IMR-90 (cell line): ENCODE measurements at regions not wholly inside any gene's neighbourhood (a gene's known extent, or its start where the extent isn't known, plus 50 kb on each side); places are given as distances from the start of the nearest gene placed in this dataset.
A peak's percentile ranks its signal among the peaks of the same experiment; 100 is the strongest.

Experiments used
- ATAC-seq: fragments of 200-7000 bp; cut with Tn5 transposase; 2 replicates; pipeline ENCODE4 v1.9.1; 2020; ENCODE audit warnings: low read depth, mild to moderate bottlenecking, moderate library complexity
- BruUV-seq: library from RNA; stranded (reverse); fragments of 400-500 nt; replicated peaks from 2 replicates; lab custom pipeline; 2021; lab: Mats Ljungman, UMichigan
- CTCF ChIA-PET: fragments of 300-600 bp; formaldehyde crosslinking; extraction: SDS; loops from one replicate; lab custom pipeline; 2021; ENCODE audit warnings: antibody characterized with exemption; lab: Yijun Ruan, JAX
- POLR2A ChIA-PET: fragments of 300-600 bp; sonication (Branson Sonifier 250); formaldehyde crosslinking; loops from one replicate; lab custom pipeline; 2022; ENCODE audit warnings: antibody characterized with exemption; ENCODE audit not compliant: unreplicated experiment; lab: Charles Lee
- DNase-seq: peaks from one replicate; pipeline ENCODE4 v3.0.0; 2013
- H2AFZ ChIP-seq: replicated peaks from 2 replicates; pipeline ENCODE3; 2013; ENCODE audit warnings: low read length, mild to moderate bottlenecking; ENCODE audit not compliant: poor library complexity
- H2AK5ac ChIP-seq: 2 replicates; pipeline ENCODE4 v1.6.1; 2013; ENCODE audit warnings: low read depth, low read length, inconsistent platforms
- H2AK9ac ChIP-seq: replicated peaks from 2 replicates; pipeline ENCODE3; 2013; ENCODE audit warnings: mild to moderate bottlenecking, low read depth, low read length, moderate library complexity; ENCODE audit not compliant: poor library complexity
- H2BK120ac ChIP-seq: 2 replicates; pipeline ENCODE4 v1.6.1; 2013; ENCODE audit warnings: low read depth, low read length, inconsistent platforms
- H2BK15ac ChIP-seq: 3 replicates; pipeline ENCODE4 v1.6.1; 2013; ENCODE audit warnings: low read depth, low read length, inconsistent platforms
- H2BK20ac ChIP-seq: 2 replicates; pipeline ENCODE4 v1.6.1; 2013; ENCODE audit warnings: low read depth, mild to moderate bottlenecking, inconsistent platforms, low read length, moderate library complexity
- H2BK5ac ChIP-seq: 2 replicates; pipeline ENCODE4 v1.6.1; 2013; ENCODE audit warnings: mild to moderate bottlenecking, low read depth, low read length, inconsistent platforms; ENCODE audit not compliant: poor library complexity, severe bottlenecking
- H3K14ac ChIP-seq: replicated peaks from 2 replicates; pipeline ENCODE4 v1.6.1; 2013; ENCODE audit warnings: low read depth, low read length, inconsistent platforms
- H3K18ac ChIP-seq: 2 replicates; pipeline ENCODE4 v1.6.1; 2013; ENCODE audit warnings: low read depth, low read length, control low read depth
- H3K23ac ChIP-seq: 2 replicates; pipeline ENCODE4 v1.6.1; 2013; ENCODE audit warnings: low read depth, low read length, inconsistent platforms
- H3K27ac ChIP-seq: 2 replicates; pipeline ENCODE4 v1.5.1; 2013; ENCODE audit warnings: mild to moderate bottlenecking, control low read depth, low read length; ENCODE audit not compliant: insufficient read depth
- H3K27me3 ChIP-seq: 2 replicates; pipeline ENCODE4 v1.6.1; 2013; ENCODE audit warnings: low read length; ENCODE audit not compliant: control insufficient read depth, insufficient read depth
- H3K36me3 ChIP-seq: 2 replicates; pipeline ENCODE4 v1.6.1; 2013; ENCODE audit warnings: low read length, mixed read lengths; ENCODE audit not compliant: control insufficient read depth, insufficient read depth
- H3K4ac ChIP-seq: 2 replicates; pipeline ENCODE4 v1.6.1; 2013; ENCODE audit warnings: low read depth, low read length, inconsistent platforms
- H3K4me1 ChIP-seq: 2 replicates; pipeline ENCODE4 v1.6.1; 2013; ENCODE audit warnings: low read length, mixed read lengths; ENCODE audit not compliant: control insufficient read depth, insufficient read depth
- H3K4me2 ChIP-seq: 2 replicates; pipeline ENCODE4 v1.6.1; 2013; ENCODE audit warnings: low read depth, mild to moderate bottlenecking, control low read depth, low read length, moderate library complexity
- H3K4me3 ChIP-seq: 2 replicates; pipeline ENCODE4 v1.5.1; 2013; ENCODE audit warnings: low read depth, mild to moderate bottlenecking, control low read depth, low read length, moderate library complexity; ENCODE audit not compliant: insufficient read depth
- H3K56ac ChIP-seq: 2 replicates; pipeline ENCODE4 v1.6.1; 2013; ENCODE audit warnings: low read length, inconsistent platforms; ENCODE audit not compliant: insufficient read depth; ENCODE audit errors: extremely low read depth
- H3K79me1 ChIP-seq, 2 experiments: 2 replicates each; pipeline ENCODE4 v1.6.1; 2013; ENCODE audit warnings: low read length in 2 of 2, inconsistent platforms in 1 of 2, low read depth in 1 of 2
- H3K9ac ChIP-seq: 2 replicates; pipeline ENCODE4 v1.6.1; 2013; ENCODE audit warnings: low read depth, low read length, control low read depth
- H3K9me1 ChIP-seq: 2 replicates; pipeline ENCODE4 v1.6.1; 2013; ENCODE audit warnings: low read length, inconsistent platforms; ENCODE audit not compliant: insufficient read depth
- H3K9me3 ChIP-seq: 2 replicates; pipeline ENCODE4 v1.6.1; 2013; ENCODE audit warnings: low read length; ENCODE audit not compliant: control insufficient read depth, insufficient read depth
- H4K20me1 ChIP-seq: 2 replicates; pipeline ENCODE4 v1.6.1; 2013; ENCODE audit warnings: low read length, inconsistent platforms; ENCODE audit not compliant: insufficient read depth
- H4K5ac ChIP-seq: 2 replicates; pipeline ENCODE4 v1.6.1; 2013; ENCODE audit warnings: mild to moderate bottlenecking, low read depth, low read length, control low read depth
- H4K8ac ChIP-seq, 2 experiments: 2 replicates each; pipeline ENCODE4 v1.6.1; 2013; ENCODE audit warnings: low read depth in 2 of 2, low read length in 2 of 2, control low read depth in 1 of 2, inconsistent platforms in 1 of 2
- H4K91ac ChIP-seq: 2 replicates; pipeline ENCODE4 v1.6.1; 2013; ENCODE audit warnings: low read depth, low read length, inconsistent platforms; ENCODE audit not compliant: insufficient read depth
- MAFK ChIP-seq: IDR thresholded peaks from 2 replicates; pipeline ENCODE4 v1.6.1; 2012; ENCODE audit warnings: low read depth, low read length, improper control_type of control experiment
- NFE2L2 ChIP-seq: fragments of 150-350 bp; IDR thresholded peaks from 2 replicates; pipeline ENCODE4 v1.6.1; 2016; ENCODE audit warnings: low read depth, mild to moderate bottlenecking, low read length
- WGBS, 2 experiments: methylation state at CpG; one replicate each; pipeline versions ENCODE4 v1.1.5 to v1.1.7; 2013; ENCODE audit warnings: missing lambda C conversion rate in 2 of 2; ENCODE audit not compliant: insufficient read length in 1 of 2; ENCODE audit errors: extremely low coverage in 2 of 2; 5-methylcytosine and 5-hydroxymethylcytosine counted together
- dilution Hi-C: fragments of 300-500 bp; cut with HindIII; formaldehyde crosslinking; loops from one replicate; pipeline ENCODE4 v1.14.3; 2018; ENCODE audit warnings: low sequenced_read_pairs; ENCODE audit not compliant: unreplicated experiment
- in situ Hi-C: fragments of 300-500 bp; cut with MboI; formaldehyde crosslinking; loops from 3 replicates; pipeline ENCODE4 v1.14.3; 2019; ENCODE audit warnings: low sequenced_read_pairs, inconsistent platforms, mixed read lengths
- intact Hi-C: fragments of 100-400 bp; cut with micrococcal nuclease; formaldehyde crosslinking; loops from 2 replicates; pipeline ENCODE4 v1.10.0; 2022

- POLR2A ChIA-PET = no interaction called here
- Histone ChIP-seq H3K27ac (no peak overlapping the region), H3K4ac (no peak overlapping the region), H4K5ac (no peak overlapping the region), H2AK9ac (no peak overlapping the region), H3K14ac (no peak overlapping the region), H2BK20ac (no peak overlapping the region), H2AK5ac (no peak overlapping the region), H3K9ac (no peak overlapping the region), H2BK120ac (no peak overlapping the region), H3K4me3 (no peak overlapping the region), H3K27me3 (peaks cover 23% of the 10 kb centered on the region), H4K20me1 (no peaks in the 10 kb centered on the region), H3K4me1 (no peaks in the 10 kb centered on the region), H2BK15ac (no peak overlapping the region), H3K18ac (no peak overlapping the region), H3K36me3 (no peaks in the 10 kb centered on the region), H3K23ac (no peak overlapping the region), H3K79me1 (no peaks in the 10 kb centered on the region), H2BK5ac (no peak overlapping the region), H2AFZ (no peak overlapping the region), H3K9me1 (no peaks in the 10 kb centered on the region; the same call in 1 of the 2 replicates), H3K56ac (no peak overlapping the region), H3K4me2 (no peak overlapping the region), H3K9me3 (no peaks in the 10 kb centered on the region), H4K91ac (no peak overlapping the region), H4K8ac (no peak overlapping the region)
- DNase-seq (no peak), ATAC-seq (no peak)
- no TSS peak for BruUV-seq
- TF ChIP-seq MAFK (no peak), NFE2L2 (peak; percentile 31; the same call in 1 of the 2 replicates)
- in situ Hi-C loops (no loop called here), intact Hi-C loops (loop anchor here (10.0 kb wide), 1 partner anchor 157 kb away; no protein-coding TSS in a partner anchor), dilution Hi-C loops (no loop called here)
- CTCF ChIA-PET = interaction anchor here (0.8 kb wide), 1 partner anchor 59 kb away, joined by 3 read pairs; no protein-coding TSS in a partner anchor
- 67% methylated on average over 6 of the region's 13 CpGs; no CpG with 5 or more reads in 1 of the 2 experiments for WGBS, 2 experiments
Observed at GRCh38 chr6:781350-781961, 88.5 kb upstream of the EXOC2 start.
